RWPE2 (cell line): ENCODE measurements at regions not wholly inside any gene's neighbourhood (a gene's known extent, or its start where the extent isn't known, plus 50 kb on each side); places are given as distances from the start of the nearest gene placed in this dataset.

Experiments
- ATAC-seq: fragments of 200-7000 bp; cut with Tn5 transposase; 3 replicates; pipeline ENCODE4 v1.9.1; 2021; ENCODE audit warnings: low read depth
- DNase-seq: peaks from one replicate; pipeline ENCODE4 v3.0.0-alpha.2; 2020; ENCODE audit warnings: low spot score
- H3K27ac ChIP-seq: fragments of 450-650 bp; 2 replicates; pipeline ENCODE4 v1.5.1; 2017; ENCODE audit warnings: mild to moderate bottlenecking; ENCODE audit not compliant: poor library complexity, severe bottlenecking
- H3K27me3 ChIP-seq: fragments of 250-450 bp; sonication (Bioruptor Pico); 2 replicates; pipeline ENCODE4 v1.5.1; 2021; ENCODE audit warnings: mild to moderate bottlenecking, moderate library complexity; ENCODE audit not compliant: insufficient read depth, poor library complexity, severe bottlenecking
- H3K36me3 ChIP-seq: fragments of 250-450 bp; sonication (Bioruptor Pico); 2 replicates; pipeline ENCODE4 v1.5.1; 2020; ENCODE audit warnings: low read depth, mild to moderate bottlenecking, moderate library complexity
- H3K4me1 ChIP-seq: fragments of 250-450 bp; sonication (Bioruptor Pico); 2 replicates; pipeline ENCODE4 v1.5.1; 2021; ENCODE audit warnings: mild to moderate bottlenecking, moderate library complexity; ENCODE audit not compliant: insufficient read depth, poor library complexity, severe bottlenecking
- H3K4me3 ChIP-seq: fragments of 250-450 bp; sonication (Bioruptor Pico); 2 replicates; pipeline ENCODE4 v1.5.1; 2021; ENCODE audit warnings: mild to moderate bottlenecking, moderate library complexity; ENCODE audit not compliant: severe bottlenecking
- H3K9me3 ChIP-seq: fragments of 250-450 bp; sonication (Bioruptor Pico); 2 replicates; pipeline ENCODE4 v1.5.1; 2021; ENCODE audit warnings: mild to moderate bottlenecking, moderate library complexity; ENCODE audit not compliant: severe bottlenecking
- CTCF ChIP-seq: fragments of 450-650 bp; IDR thresholded peaks from one replicate; pipeline ENCODE4 v1.5.1; 2017; ENCODE audit warnings: mild to moderate bottlenecking, moderate library complexity; ENCODE audit not compliant: poor library complexity, severe bottlenecking

- H3K36me3 ChIP-seq = no peaks in the 10 kb centered on the region
- TF ChIP-seq CTCF = no peak
- H3K4me1 ChIP-seq = peaks cover 50% of the 10 kb centered on the region
- no peaks in the 10 kb centered on the region for H3K9me3 ChIP-seq
- no peaks in the 10 kb centered on the region for H3K27me3 ChIP-seq
- no peak overlapping the region for H3K4me3 ChIP-seq
- ATAC-seq (peak; percentile 43; the same call in 2 of the 3 replicates), DNase-seq (no peak)
- H3K27ac ChIP-seq = peak overlapping the region; percentile 50
Observed at GRCh38 chr18:31247574-31248199, 70.3 kb upstream of the DSG1 start.

- TF ChIP-seq CTCF = no peak
- Histone ChIP-seq H3K4me1 (peaks cover 43% of the 10 kb centered on the region), H3K9me3 (no peaks in the 10 kb centered on the region), H3K36me3 (no peaks in the 10 kb centered on the region), H3K27me3 (no peaks in the 10 kb centered on the region), H3K4me3 (no peak overlapping the region), H3K27ac (peak overlapping the region; percentile 50)
- no peak for DNase-seq
- ATAC-seq = peak; percentile 82
Observed at GRCh38 chr18:31248783-31249521, 69.0 kb upstream of the DSG1 start.

GRCh38 chr18:31250902-31251301, 67.1 kb upstream of the DSG1 start:
- no peak for DNase-seq
- no peak overlapping the region for H3K27ac ChIP-seq
- H3K36me3 ChIP-seq = no peaks in the 10 kb centered on the region
- no peaks in the 10 kb centered on the region for H3K9me3 ChIP-seq
- H3K4me3 ChIP-seq = no peak overlapping the region
- no peak for ATAC-seq
- H3K4me1 ChIP-seq = peaks cover 32% of the 10 kb centered on the region
- no peak for TF ChIP-seq CTCF
- no peaks in the 10 kb centered on the region for H3K27me3 ChIP-seq

- H3K27ac ChIP-seq = no peak overlapping the region
- DNase-seq (no peak), ATAC-seq (no peak)
- H3K9me3 ChIP-seq = no peaks in the 10 kb centered on the region
- H3K4me3 ChIP-seq = no peak overlapping the region
- H3K4me1 ChIP-seq = peaks cover 25% of the 10 kb centered on the region
- no peaks in the 10 kb centered on the region for H3K36me3 ChIP-seq
- H3K27me3 ChIP-seq = no peaks in the 10 kb centered on the region
- no peak for TF ChIP-seq CTCF
Observed at GRCh38 chr18:31252522-31252921, 65.4 kb upstream of the DSG1 start.

- no peak for DNase-seq
- Histone ChIP-seq H3K4me3 (no peak overlapping the region), H3K9me3 (no peaks in the 10 kb centered on the region), H3K27ac (peak overlapping the region; percentile 5), H3K27me3 (no peaks in the 10 kb centered on the region), H3K36me3 (no peaks in the 10 kb centered on the region), H3K4me1 (peaks cover 9% of the 10 kb centered on the region)
- peak; percentile 100 for ATAC-seq
- no peak for TF ChIP-seq CTCF
Observed at GRCh38 chr18:31255953-31256352, 62.0 kb upstream of the DSG1 start.
